H1 (cell line): ENCODE measurements at regions not wholly inside any gene's neighbourhood (a gene's known extent, or its start where the extent isn't known, plus 50 kb on each side); places are given as distances from the start of the nearest gene placed in this dataset.
A peak's percentile ranks its signal among the peaks of the same experiment; 100 is the strongest.

ENCODE experiments used
- CTCF ChIA-PET: fragments of 300-600 bp; sonication (Branson Sonifier 250); formaldehyde crosslinking; loops from one replicate; lab custom pipeline; 2021; ENCODE audit not compliant: partially characterized antibody; lab: Charles Lee
- POLR2A ChIA-PET: fragments of 300-600 bp; sonication (Branson Sonifier 250); formaldehyde crosslinking; loops from one replicate; lab custom pipeline; 2021; ENCODE audit warnings: inconsistent platforms; ENCODE audit not compliant: partially characterized antibody; lab: Charles Lee
- DNase-seq, 2 experiments: peaks; one replicate each; pipeline versions ENCODE4 v3.0.0 to v3.0.0-alpha.2; 2010 to 2022; ENCODE audit warnings: low spot score in 2 of 2, low read depth in 1 of 2, mixed read lengths in 1 of 2
- FAIRE-seq: peaks from 2 replicates; lab custom pipeline; 2011; peaks lifted over from hg19 to GRCh38; lab: Jason Lieb, UNC
- H2AFZ ChIP-seq: 2 replicates; pipeline ENCODE4 v1.8.1; 2012; ENCODE audit warnings: low read length, inconsistent platforms
- H2AK5ac ChIP-seq: 2 replicates; pipeline ENCODE4 v1.6.1; 2013; ENCODE audit warnings: low read depth, low read length
- H2BK120ac ChIP-seq: replicated peaks from 2 replicates; pipeline ENCODE3; 2013; ENCODE audit warnings: low read depth, low read length, inconsistent platforms
- H2BK12ac ChIP-seq: 2 replicates; pipeline ENCODE4 v1.6.1; 2013; ENCODE audit warnings: low read depth, low read length
- H2BK15ac ChIP-seq: 2 replicates; pipeline ENCODE4 v1.6.1; 2013; ENCODE audit warnings: low read length
- H2BK20ac ChIP-seq: 2 replicates; pipeline ENCODE4 v1.6.1; 2013; ENCODE audit warnings: low read length
- H2BK5ac ChIP-seq: 2 replicates; pipeline ENCODE4 v1.6.1; 2013; ENCODE audit warnings: low read depth, low read length
- H3K14ac ChIP-seq: 2 replicates; pipeline ENCODE4 v1.6.1; 2013; ENCODE audit warnings: inconsistent platforms; ENCODE audit not compliant: insufficient read length
- H3K18ac ChIP-seq: 2 replicates; pipeline ENCODE4 v1.6.1; 2013; ENCODE audit warnings: low read length; ENCODE audit errors: extremely low read depth
- H3K23ac ChIP-seq: 2 replicates; pipeline ENCODE4 v1.6.1; 2013; ENCODE audit warnings: inconsistent platforms; ENCODE audit not compliant: insufficient read length
- H3K23me2 ChIP-seq: 2 replicates; pipeline ENCODE4 v1.6.1; 2013; ENCODE audit warnings: low read depth, low read length
- H3K27ac ChIP-seq: 2 replicates; pipeline ENCODE4 v1.6.1; 2011; ENCODE audit warnings: low read depth, low read length, inconsistent platforms
- H3K27me3 ChIP-seq, 4 experiments: replicated peaks in 1 of 4; 1 replicate in 1 of 4; 2 replicates in 3 of 4; pipeline versions ENCODE4 v1.6.1 to v1.8.1; 2011 to 2013; ENCODE audit warnings: low read length in 3 of 4, mild to moderate bottlenecking in 3 of 4, inconsistent platforms in 2 of 4, mixed read lengths in 2 of 4, moderate library complexity in 1 of 4; ENCODE audit not compliant: control insufficient read depth in 3 of 4, insufficient read depth in 3 of 4; ENCODE audit errors: extremely low read depth in 1 of 4
- H3K36me3 ChIP-seq, 4 experiments: 2 replicates each; pipeline versions ENCODE4 v1.6.1 to v1.8.1; 2011 to 2013; ENCODE audit warnings: mild to moderate bottlenecking in 4 of 4, low read length in 3 of 4, moderate library complexity in 2 of 4, control low read depth in 1 of 4, inconsistent platforms in 1 of 4; ENCODE audit not compliant: insufficient read depth in 4 of 4, control insufficient read depth in 2 of 4
- H3K4ac ChIP-seq: replicated peaks from 2 replicates; pipeline ENCODE3; 2013; ENCODE audit warnings: low read length, low read depth, mixed read lengths, inconsistent platforms; ENCODE audit not compliant: insufficient read length
- H3K4me1 ChIP-seq, 4 experiments: replicated peaks in 1 of 4; 1 replicate in 1 of 4; 2 replicates in 3 of 4; pipeline versions ENCODE4 v1.6.1 to v1.8.1; 2011 to 2013; ENCODE audit warnings: low read length in 3 of 4, inconsistent platforms in 2 of 4, mixed read lengths in 1 of 4; ENCODE audit not compliant: insufficient read depth in 4 of 4, control insufficient read depth in 3 of 4
- H3K4me2 ChIP-seq, 2 experiments: 2 replicates each; pipeline versions ENCODE4 v1.6.1 to v1.8.1; 2011 to 2013; ENCODE audit warnings: low read depth in 2 of 2, low read length in 2 of 2, control low read depth in 1 of 2, inconsistent platforms in 1 of 2, mild to moderate bottlenecking in 1 of 2; ENCODE audit not compliant: insufficient read depth in 1 of 2
- H3K4me3 ChIP-seq, 4 experiments: fragments of 200-600, 300-600 bp in 1 of 4; sonication (generic), shearing (Covaris generic), sonication (Bioruptor Twin) in 1 of 4; 2 replicates each; pipeline versions ENCODE4 v1.5.1 to v1.8.1; 2011 to 2016; ENCODE audit warnings: low read length in 4 of 4, low read depth in 3 of 4, control low read depth in 2 of 4, inconsistent platforms in 2 of 4, mild to moderate bottlenecking in 2 of 4, mixed read lengths in 1 of 4, moderate library complexity in 1 of 4; ENCODE audit not compliant: insufficient read depth in 2 of 4; ENCODE audit errors: extremely low read depth in 1 of 4
- H3K56ac ChIP-seq: replicated peaks from 2 replicates; pipeline ENCODE3; 2013; ENCODE audit warnings: low read depth, mild to moderate bottlenecking, mixed read lengths, low read length, inconsistent platforms; ENCODE audit not compliant: insufficient read length
- H3K79me1 ChIP-seq: 2 replicates; pipeline ENCODE4 v1.6.1; 2013; ENCODE audit warnings: low read depth, low read length, control low read depth
- H3K79me2 ChIP-seq, 2 experiments: 2 replicates each; pipeline versions ENCODE4 v1.6.1 to v1.8.1; 2012 to 2013; ENCODE audit warnings: low read length in 2 of 2, mild to moderate bottlenecking in 2 of 2, inconsistent platforms in 1 of 2; ENCODE audit not compliant: insufficient read depth in 2 of 2, control insufficient read depth in 1 of 2
- H3K9ac ChIP-seq, 4 experiments: replicated peaks in 1 of 4; 1 replicate in 1 of 4; 2 replicates in 3 of 4; pipeline versions ENCODE4 v1.6.1 to v1.8.1; 2011 to 2013; ENCODE audit warnings: low read depth in 3 of 4, low read length in 3 of 4, control low read depth in 2 of 4, mild to moderate bottlenecking in 2 of 4, moderate library complexity in 2 of 4, inconsistent platforms in 1 of 4; ENCODE audit errors: extremely low read depth in 1 of 4
- H3K9me3 ChIP-seq, 2 experiments: 2 replicates each; pipeline versions ENCODE4 v1.6.1 to v1.8.1; 2012 to 2013; ENCODE audit warnings: mild to moderate bottlenecking in 2 of 2, moderate library complexity in 2 of 2, control low read depth in 1 of 2, inconsistent platforms in 1 of 2, low read depth in 1 of 2, low read length in 1 of 2, mixed read lengths in 1 of 2; ENCODE audit not compliant: insufficient read depth in 2 of 2
- H4K20me1 ChIP-seq, 2 experiments: replicated peaks in 1 of 2; 2 replicates each; pipeline versions ENCODE3 to v1.8.1; 2011 to 2013; ENCODE audit warnings: inconsistent platforms in 2 of 2, low read length in 2 of 2, mild to moderate bottlenecking in 1 of 2; ENCODE audit not compliant: insufficient read depth in 2 of 2, control insufficient read depth in 1 of 2
- H4K5ac ChIP-seq: 2 replicates; pipeline ENCODE4 v1.6.1; 2013; ENCODE audit warnings: low read length, low read depth, mixed read lengths, inconsistent platforms; ENCODE audit not compliant: insufficient read length
- H4K8ac ChIP-seq: 2 replicates; pipeline ENCODE4 v1.8.0; 2013; ENCODE audit warnings: mild to moderate bottlenecking, moderate library complexity, low read length, inconsistent platforms; ENCODE audit not compliant: insufficient read depth; ENCODE audit errors: extremely low read depth
- H4K91ac ChIP-seq: replicated peaks from 2 replicates; pipeline ENCODE3; 2013; ENCODE audit warnings: low read length, mixed read lengths, inconsistent platforms; ENCODE audit not compliant: insufficient read length
- ASH2L ChIP-seq: fragments of 200-600, 300-600 bp; sonication (generic); IDR thresholded peaks from one replicate; pipeline ENCODE4 v1.7.1; 2017; ENCODE audit warnings: low read length
- EP300 ChIP-seq, 2 experiments: IDR thresholded peaks; 1 replicate in 1 of 2; 2 replicates in 1 of 2; pipeline ENCODE4 v1.6.1; 2011 to 2012; ENCODE audit warnings: low read depth in 2 of 2, low read length in 2 of 2, mild to moderate bottlenecking in 2 of 2, borderline replicate concordance in 1 of 2, inconsistent platforms in 1 of 2, moderate library complexity in 1 of 2
- GTF2F1 ChIP-seq: IDR thresholded peaks from 2 replicates; pipeline ENCODE4 v1.6.1; 2012; ENCODE audit warnings: low read depth, low read length, improper control_type of control experiment, borderline replicate concordance
- KDM5A ChIP-seq: fragments of 200-600 bp; IDR thresholded peaks from 2 replicates; pipeline ENCODE4 v1.7.1; 2012; ENCODE audit warnings: mild to moderate bottlenecking, low read length, inconsistent platforms, mixed read lengths
- MAX ChIP-seq: IDR thresholded peaks from 2 replicates; pipeline ENCODE4 v1.6.1; 2012; ENCODE audit warnings: inconsistent platforms
- NANOG ChIP-seq: IDR thresholded peaks from 2 replicates; pipeline ENCODE4 v1.6.1; 2011; ENCODE audit warnings: low read length, low read depth, mild to moderate bottlenecking, inconsistent platforms; ENCODE audit not compliant: insufficient read depth, poor library complexity, severe bottlenecking
- POU5F1 ChIP-seq: IDR thresholded peaks from 2 replicates; pipeline ENCODE4 v1.6.1; 2011; ENCODE audit warnings: low read depth, mild to moderate bottlenecking, low read length, moderate library complexity
- RFX5 ChIP-seq: IDR thresholded peaks from 2 replicates; pipeline ENCODE4 v1.6.1; 2011; ENCODE audit warnings: low read depth, low read length, improper control_type of control experiment, borderline replicate concordance
- SIRT6 ChIP-seq: IDR thresholded peaks from one replicate; pipeline ENCODE4 v1.7.1; 2012; ENCODE audit warnings: low read length, inconsistent platforms
- SP1 ChIP-seq: IDR thresholded peaks from 2 replicates; pipeline ENCODE4 v1.6.1; 2011; ENCODE audit warnings: low read depth, low read length
- TAF1 ChIP-seq: IDR thresholded peaks from 2 replicates; pipeline ENCODE4 v1.6.1; 2011; ENCODE audit warnings: mild to moderate bottlenecking, low read depth, low read length
- TAF7 ChIP-seq: optimal IDR thresholded peaks from 2 replicates; pipeline ENCODE3; 2011; ENCODE audit warnings: low read depth, mild to moderate bottlenecking, inconsistent platforms, low read length, moderate library complexity, borderline replicate concordance
- WGBS, 2 experiments: shearing (Covaris generic) in 1 of 2; methylation state at CpG; one replicate each; pipeline versions ENCODE4 v1.1.6 to v1.1.7; 2013 to 2015; ENCODE audit warnings: low lambda C conversion rate in 2 of 2, mixed read lengths in 2 of 2, inconsistent platforms in 1 of 2, low coverage in 1 of 2, missing lambda C conversion rate in 1 of 2; ENCODE audit not compliant: insufficient replicate concordance in 2 of 2, insufficient coverage in 1 of 2, insufficient read length in 1 of 2; ENCODE audit errors: extremely low coverage in 1 of 2, missing lambda C conversion rate in 1 of 2; 5-methylcytosine and 5-hydroxymethylcytosine counted together

GRCh38 chr16:6558126-6558525 is 774.5 kb upstream of the RBFOX1 start:
- peak; percentile 85 for FAIRE-seq
- 3% methylated on average over 8 of the region's 8 CpGs; no CpG with 5 or more reads in 1 of the 2 experiments for WGBS, 2 experiments
- no peak for TF ChIP-seq SIRT6
- TF ChIP-seq POU5F1: no peak
- TF ChIP-seq EP300 (IDR thresholded peaks at IDR 0.05; ENCODE audit: borderline replicate concordance in 1 of 2, low read depth in 2 of 2, low read length in 2 of 2): 0 out of 3 replicates have a peak, but pooled peaks of 1 of the 2 experiments have one; percentile 12
- peak; percentile 28 for TF ChIP-seq ASH2L
- TF ChIP-seq MAX: peak; percentile 22; the same call in 1 of the 2 replicates
- TF ChIP-seq TAF1: peak; percentile 29; the same call in 1 of the 2 replicates
- peak; percentile 45; the same call in 1 of the 2 replicates for TF ChIP-seq SP1
- TF ChIP-seq TAF7: no peak
- no peak for TF ChIP-seq RFX5
- TF ChIP-seq NANOG: peak; percentile 81
- no peak for TF ChIP-seq KDM5A
- TF ChIP-seq GTF2F1: no peak

More at GRCh38 chr16:6558126-6558525, 774.5 kb upstream of the RBFOX1 start:
- Histone ChIP-seq H3K56ac (no peak overlapping the region), H3K27me3 (peaks cover 0 to 1% (median 0%) of the 10 kb centered on the region in 4 experiments; a peak in 1 of 7 replicates), H2AK5ac (no peak overlapping the region), H3K23me2 (0 out of 2 replicates have a peak, but pooled peaks cover 4% of the 10 kb centered on the region), H4K20me1 (no peaks in the 10 kb centered on the region), H4K5ac (peak overlapping the region; percentile 89), H3K4me3 (peak overlapping the region in 1 of 4 experiments; percentile 38; a peak in 2 of 8 replicates), H2BK120ac (peak overlapping the region; percentile 97), H3K9ac (no peak overlapping the region), H3K4ac (no peak overlapping the region), H3K79me1 (no peaks in the 10 kb centered on the region), H2BK5ac (peak overlapping the region; percentile 89; the same call in 1 of the 2 replicates), H3K27ac (peak overlapping the region; percentile 74; the same call in 1 of the 2 replicates), H3K79me2 (no peaks in the 10 kb centered on the region), H3K4me1 (peaks cover 6 to 14% (median 11%) of the 10 kb centered on the region in 4 experiments; a peak in 5 of 7 replicates), H3K36me3 (no peaks in the 10 kb centered on the region), H2AFZ (no peak overlapping the region), H4K91ac (no peak overlapping the region), H3K18ac (peak overlapping the region; percentile 95; the same call in 1 of the 2 replicates), H3K14ac (no peak overlapping the region), H3K9me3 (no peaks in the 10 kb centered on the region), H3K23ac (no peak overlapping the region), H2BK20ac (peak overlapping the region; percentile 95; the same call in 1 of the 2 replicates), H2BK12ac (no peak overlapping the region; the same call in 1 of the 2 replicates), H3K4me2 (peak overlapping the region; percentile 66 to 82), H2BK15ac (no peak overlapping the region), H4K8ac (no peak overlapping the region)
- DNase-seq: peak; percentile 51 to 61
- POLR2A ChIA-PET: interaction anchor here (1.1 to 1.5 kb wide), 4 partner anchors 9 to 16 kb away, joined by 4 read pairs; no protein-coding TSS in a partner anchor
- CTCF ChIA-PET: interaction anchor here (1.0 to 1.3 kb wide), 2 partner anchors 21 to 54 kb away, joined by 3 to 4 read pairs; no protein-coding TSS in a partner anchor
